GM21529 (cell line): ENCODE measurements at regions not wholly inside any gene's neighbourhood (a gene's known extent, or its start where the extent isn't known, plus 50 kb on each side); places are given as distances from the start of the nearest gene placed in this dataset.
"Not testable (repeated sequence)": the region's sequence is repeated elsewhere in the genome, so short reads cannot be mapped to it uniquely, and the experiment has no call there.

Source experiments
- ATAC-seq: cut with Tn5 transposase; IDR thresholded peaks from one replicate; pipeline ENCODE4 v1.9.1; 2021; ENCODE audit not compliant: unreplicated experiment

DNA sequence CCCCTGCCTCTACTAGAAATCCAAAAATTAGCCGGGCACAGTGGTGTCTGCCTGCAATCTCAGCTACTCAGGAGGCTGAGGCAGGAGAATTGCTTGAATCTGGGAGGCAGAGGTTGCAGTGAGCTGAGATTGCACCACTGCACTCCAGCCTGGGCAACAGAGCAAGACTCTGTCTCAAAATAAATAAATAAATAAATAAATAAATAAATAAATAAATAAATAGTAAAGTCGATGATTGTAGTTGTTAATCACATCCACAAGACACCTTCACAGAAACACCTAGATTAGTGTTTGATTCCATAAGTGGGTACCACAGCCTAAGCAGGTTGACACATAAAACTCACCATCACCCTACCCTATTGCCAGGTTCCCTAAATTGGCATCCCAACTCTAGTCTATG is 1199.0 kb downstream of the TYW1 start:
- not testable (repeated sequence) for ATAC-seq

DNA sequence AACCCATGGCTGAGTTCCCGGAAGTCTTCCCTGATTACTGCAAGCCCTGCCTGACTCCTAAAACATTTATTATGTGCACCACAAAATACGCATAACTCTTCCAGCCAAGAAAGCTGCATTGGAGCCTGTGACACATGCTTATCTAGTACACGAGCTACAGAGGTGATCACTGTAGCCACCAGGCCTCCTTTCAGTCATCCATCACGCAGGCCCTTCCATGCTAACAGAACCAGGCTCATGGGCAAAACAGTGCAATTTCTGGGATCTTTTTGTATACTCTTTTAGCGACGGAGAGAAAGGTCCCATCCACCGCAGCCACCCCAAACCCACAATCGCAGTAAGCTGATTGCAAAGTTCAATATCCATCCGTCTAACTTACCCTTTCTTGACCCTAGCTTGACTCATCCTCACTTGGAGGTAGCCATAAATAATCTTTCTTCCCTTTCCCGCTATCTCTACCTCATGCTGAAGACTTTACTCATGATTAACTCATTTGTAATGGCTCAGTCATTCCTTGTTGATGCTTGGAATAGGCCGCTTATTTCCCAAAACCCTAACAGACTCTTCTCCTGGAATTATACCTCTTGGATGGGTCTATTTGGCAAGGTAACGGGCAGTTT is 1203.5 kb downstream of the TYW1 start:
- ATAC-seq = no peak

DNA sequence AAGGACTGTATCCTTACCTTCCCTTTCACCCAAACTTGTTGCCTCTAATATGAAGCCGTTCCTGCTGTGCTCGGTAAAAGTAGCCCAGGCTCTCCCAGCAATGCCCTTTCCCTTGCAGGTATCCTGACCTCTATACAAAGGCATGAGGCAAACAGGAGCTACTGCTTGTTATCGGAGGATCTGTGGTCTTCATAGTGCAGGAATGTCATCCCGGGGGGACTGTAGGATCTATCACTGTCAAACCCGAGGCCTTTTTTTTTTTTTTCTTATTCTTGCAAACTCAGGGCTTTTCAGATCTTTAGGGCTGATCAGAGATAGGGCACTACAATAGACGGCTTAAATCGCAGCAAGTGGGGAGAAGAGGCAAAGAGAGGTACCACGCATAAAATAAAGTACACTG is 1206.6 kb downstream of the TYW1 start:
- no peak for ATAC-seq

DNA sequence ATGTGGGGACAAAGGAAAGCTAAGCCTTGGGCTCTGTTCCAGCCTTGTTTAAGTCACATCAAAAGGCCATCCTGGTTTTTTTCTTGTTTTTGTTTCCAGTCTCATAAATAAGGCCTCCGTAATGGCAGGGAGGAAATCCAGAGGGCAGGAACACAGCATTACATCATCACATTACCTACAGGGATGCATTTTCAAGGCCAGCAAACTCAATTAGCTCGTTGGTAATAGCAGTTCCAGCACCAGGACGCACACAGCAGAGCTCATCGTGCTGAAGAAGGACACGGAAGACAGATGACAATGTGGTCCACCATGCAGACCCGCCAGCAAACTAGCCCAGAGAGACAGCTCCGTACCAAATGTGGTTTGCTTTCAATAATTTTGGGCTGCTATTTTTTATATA is 1209.2 kb downstream of the TYW1 start:
- no peak for ATAC-seq

DNA sequence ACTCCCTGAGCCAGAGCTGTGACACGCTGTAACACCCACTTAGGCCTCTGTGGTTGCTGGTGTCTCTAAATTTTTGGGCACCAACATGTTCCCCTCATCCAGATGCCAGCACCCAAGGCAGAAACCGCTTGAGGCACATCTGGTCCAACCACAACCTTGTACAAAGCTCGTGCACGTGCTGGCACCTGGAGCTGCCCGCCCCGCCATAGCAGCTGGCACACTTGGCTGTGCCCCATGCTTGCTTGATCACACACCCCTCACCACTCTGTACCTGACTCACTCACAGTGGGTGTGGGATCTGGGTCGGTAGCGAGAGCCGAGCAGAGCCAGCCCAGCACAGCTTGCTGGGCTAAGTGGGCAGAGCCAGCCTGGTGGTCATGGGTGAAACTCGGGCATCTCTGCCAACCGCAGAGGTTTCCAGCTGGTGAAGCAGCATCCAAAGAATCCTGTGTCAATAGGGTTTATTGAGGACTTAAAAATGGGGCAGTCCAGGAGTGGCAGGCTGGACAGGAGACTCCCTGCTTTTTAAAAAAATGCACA is 1210.4 kb downstream of the TYW1 start:
- ATAC-seq = no peak

DNA sequence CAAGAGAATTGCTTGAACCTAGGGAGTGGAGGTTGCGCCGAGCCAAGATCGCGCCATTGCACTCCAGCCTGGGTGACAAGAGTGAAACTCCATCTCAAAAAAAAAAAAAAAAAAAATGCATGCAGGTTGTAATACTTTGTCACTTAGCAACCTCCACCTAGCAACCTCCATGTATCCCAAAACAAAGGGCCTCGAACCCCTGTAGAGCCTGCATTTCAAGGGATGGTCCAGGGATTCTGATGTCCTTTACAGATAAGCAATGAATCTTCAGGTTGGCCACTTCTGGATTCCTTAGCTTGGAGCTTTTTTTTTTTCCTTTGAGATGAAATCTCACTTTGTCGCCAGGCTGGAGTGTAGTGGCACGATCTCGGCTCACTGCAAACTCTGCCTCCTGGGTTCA is 1211.0 kb downstream of the TYW1 start:
- ATAC-seq = no peak

DNA sequence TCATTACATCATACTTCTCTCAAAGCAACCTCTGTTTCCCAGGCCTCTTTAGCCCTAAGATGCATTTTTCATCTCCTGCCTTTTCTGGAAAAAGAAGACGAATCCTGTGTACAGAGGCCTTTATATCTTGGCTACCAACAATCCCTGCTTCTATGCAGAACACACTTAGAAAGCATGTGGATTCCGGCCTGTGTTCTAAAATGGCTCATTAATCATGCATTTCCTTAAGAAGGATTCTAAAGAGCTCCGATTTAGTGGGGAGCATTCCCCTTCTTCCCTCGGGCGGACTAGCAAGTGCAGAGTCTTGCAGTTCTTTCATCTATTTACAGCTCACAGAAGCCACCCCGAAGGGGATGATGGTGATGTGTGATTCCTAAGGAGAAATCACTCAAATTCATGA is 1212.9 kb downstream of the TYW1 start:
- ATAC-seq = no peak

DNA sequence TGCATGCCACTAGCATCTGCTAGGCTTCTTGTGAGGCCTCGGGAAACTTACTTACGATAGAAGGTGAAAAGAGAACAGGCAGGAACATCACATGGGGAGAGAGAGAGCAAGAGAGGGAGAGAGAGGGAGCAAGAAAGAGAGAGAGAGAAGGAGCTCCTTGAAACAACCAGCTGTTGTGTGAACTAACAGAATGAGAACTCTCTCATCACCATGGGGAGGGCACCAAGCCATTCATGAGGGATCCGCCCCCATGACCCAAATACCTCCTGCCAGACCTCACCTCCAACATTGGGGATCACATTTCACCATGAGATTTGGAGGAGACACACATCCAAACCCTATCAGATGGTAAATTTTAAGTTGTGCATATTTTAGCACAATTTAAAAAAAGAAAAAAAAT is 1217.2 kb downstream of the TYW1 start:
- no peak for ATAC-seq

DNA sequence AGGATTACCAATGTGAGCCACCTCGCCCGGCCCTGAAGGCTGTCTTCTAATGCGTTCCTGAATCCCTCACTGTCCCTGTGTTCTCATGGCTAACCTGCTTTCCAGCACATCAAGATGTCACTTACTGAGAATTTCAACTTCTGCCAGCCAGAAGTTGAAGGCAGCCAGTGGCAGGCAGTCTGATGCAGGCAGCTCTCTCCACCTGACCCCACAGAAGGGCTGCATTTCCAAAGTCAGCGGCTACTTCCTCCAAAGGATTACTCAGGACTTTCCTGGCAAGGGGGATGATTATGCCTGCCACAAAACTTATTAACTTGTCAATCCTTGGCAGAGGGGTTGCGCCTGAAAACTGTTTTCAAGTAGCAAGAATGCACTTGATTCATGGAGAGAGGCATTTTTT is 1219.4 kb downstream of the TYW1 start:
- ATAC-seq = no peak

DNA sequence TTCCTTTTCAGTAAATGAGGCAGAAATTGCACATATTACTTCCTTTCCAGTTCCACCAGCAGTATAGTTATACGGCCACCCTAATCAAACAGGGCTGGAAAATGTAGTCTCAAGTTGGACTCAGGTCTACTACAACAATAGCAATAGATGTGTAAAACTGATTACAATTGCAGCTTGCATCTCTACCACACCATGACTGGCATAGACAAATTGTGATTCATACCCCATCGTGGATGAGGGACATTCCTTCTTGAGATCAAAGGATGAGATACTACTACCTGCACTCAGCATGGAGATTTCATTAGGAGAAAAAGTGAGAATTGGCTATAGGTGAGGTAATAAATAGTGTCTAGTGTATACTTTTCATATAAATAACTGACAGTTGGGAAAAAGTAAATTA is 1220.8 kb downstream of the TYW1 start:
- no peak for ATAC-seq

DNA sequence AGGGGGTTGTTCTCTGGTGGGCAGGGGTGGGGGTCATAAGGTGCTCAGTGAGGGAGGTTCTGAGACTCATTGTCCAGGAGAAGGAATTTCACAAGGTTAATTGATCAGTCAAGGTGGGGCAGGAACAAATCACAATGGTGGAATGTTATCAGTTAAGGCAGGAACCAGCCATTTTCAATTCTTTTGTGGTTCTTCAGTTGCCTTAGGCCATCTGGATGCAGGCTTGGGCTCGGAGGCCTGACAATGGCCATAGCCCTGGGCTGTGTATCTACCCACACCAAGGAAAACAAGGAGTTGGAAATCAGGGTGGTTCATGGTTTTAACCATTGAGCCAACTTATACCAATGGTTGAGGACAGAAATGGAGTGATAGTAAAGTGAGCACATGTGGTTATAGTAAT is 1221.8 kb downstream of the TYW1 start:
- no peak for ATAC-seq

DNA sequence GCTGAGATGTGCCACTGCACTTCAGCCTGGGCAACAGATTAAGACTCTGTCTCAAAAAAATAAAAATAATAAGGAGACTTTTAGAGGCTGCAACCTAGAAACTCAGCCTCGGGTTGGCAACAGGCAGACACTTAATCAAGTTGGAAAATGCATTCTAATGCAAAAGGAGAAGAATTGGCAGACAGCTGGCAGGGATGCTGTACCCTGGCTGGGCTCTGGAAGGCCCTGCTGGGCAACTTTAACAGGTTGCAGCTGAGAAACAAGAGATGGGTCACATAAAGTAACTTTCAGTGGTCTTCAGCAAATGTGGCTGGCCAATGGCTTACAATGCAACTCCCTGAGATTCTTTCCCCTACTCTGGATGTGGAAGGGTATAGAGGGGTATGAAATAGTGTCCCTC is 1225.7 kb downstream of the TYW1 start:
- no peak for ATAC-seq

DNA sequence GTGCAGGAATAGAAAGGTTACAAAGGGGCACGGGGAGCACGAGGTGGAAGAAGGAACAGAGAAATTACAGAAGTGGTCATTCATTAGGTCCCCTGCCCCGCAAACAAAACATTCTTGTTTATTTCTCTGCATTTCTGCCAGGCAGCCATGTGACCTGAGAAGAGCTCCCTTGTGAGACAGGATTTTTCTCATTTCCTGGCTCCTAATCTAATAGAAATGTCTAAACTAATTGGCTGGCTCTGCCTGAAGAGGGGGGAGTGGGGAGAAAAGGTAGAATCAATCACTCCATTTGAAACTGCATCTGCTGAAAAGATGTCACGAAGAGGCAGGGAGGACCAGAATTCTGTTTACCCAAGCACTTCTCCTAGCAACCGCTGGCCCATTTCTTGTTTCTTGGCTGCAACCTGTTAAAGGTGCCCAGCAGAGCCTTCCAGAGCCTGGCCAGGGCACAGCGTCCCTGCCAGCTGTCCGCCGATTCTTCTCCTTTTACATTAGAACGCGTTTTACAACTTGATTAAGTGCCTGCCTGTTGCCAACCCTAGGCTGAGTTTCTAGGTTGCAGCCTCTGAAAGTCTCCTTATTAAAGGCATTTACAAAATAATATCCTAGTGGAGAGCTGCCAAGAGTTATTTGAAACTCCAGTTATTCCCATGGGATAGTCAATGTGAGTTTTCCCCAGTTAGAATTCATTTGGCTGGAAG is 1227.6 kb downstream of the TYW1 start:
- no peak for ATAC-seq

DNA sequence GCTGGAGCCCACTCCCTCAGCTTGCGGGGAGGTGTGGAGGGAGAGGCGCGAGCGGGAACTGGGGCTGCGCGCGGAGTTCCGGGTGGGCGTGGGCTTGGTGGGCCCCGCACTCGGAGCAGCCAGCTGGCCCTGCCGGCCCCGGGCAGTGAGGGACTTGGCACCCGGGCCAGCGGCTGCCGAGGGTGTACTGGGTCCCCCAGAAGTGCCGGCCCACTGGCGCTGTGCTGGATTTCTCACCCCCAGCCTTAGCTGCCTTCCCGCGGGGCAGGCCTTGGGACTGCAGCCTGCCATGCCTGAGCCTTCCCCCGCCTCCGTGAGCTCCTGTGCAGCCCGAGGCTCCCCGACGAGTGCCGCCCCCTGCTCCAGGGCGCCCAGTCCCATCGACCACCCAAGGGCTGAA is 1234.4 kb downstream of the TYW1 start:
- not testable (repeated sequence) for ATAC-seq

DNA sequence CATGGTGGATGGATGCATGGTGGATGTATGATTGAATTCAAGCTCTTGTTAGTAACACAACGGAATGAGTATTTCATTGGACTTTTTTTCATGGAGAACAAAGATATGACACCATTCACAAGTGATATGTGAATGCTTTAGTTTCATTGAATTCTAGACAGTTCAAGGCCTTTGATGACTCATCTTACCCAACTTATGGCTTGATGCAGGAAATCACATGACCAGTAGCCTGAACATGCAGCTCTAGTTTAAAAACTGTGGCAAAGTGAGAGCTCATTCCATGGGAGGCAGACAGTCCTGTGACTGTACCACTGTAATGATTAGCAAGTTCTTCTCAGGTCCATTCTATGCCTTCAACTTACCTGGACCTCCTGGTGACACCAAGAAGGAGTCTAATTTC is 1239.3 kb downstream of the TYW1 start:
- no peak for ATAC-seq

DNA sequence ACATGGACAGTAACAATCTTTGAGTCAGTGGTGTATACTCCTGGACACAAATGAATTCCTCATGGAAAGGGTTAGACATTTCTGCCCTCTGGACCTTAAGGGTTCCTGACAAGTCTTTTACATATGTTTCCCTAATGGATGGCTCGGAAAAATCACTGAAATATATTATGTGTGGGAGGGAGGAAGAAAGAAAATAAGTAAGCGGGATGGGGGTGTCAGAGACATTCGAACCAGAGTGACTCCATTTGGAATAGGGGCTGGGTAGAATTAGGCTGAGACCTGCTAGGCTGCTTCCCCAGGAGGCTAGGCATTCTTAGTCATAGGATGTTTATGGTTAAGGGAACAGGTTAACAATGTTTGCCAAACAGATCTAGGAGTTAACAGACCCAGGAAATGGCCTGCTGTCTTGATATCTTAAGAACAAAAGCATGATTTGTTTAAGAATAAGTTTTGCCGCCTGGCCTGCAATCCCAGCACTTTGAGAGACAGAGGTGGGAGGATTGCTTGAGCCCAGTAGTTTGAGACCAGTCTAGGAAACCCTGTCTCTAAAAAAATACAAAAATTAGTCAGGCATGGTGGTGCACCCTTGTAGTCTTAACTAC is 1241.7 kb downstream of the TYW1 start:
- ATAC-seq = no peak

DNA sequence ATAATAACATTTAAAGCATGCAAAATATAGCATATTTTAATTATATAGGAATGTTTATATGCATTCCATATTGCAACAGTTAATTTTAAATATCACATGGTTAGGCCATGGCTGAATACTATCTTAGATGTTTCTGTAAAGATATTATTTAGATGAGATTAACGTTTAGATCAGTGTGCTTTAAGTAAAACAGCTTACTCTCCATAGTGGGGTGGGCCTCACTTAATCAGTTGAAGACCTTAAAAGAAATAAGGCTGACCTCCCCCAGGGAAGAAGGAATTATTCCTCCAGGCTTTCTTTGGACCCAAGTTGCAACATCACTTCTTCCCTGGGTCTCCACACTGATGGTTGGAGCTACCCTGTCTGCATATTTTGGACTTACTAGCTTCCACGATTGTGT is 1246.5 kb downstream of the TYW1 start:
- no peak for ATAC-seq

DNA sequence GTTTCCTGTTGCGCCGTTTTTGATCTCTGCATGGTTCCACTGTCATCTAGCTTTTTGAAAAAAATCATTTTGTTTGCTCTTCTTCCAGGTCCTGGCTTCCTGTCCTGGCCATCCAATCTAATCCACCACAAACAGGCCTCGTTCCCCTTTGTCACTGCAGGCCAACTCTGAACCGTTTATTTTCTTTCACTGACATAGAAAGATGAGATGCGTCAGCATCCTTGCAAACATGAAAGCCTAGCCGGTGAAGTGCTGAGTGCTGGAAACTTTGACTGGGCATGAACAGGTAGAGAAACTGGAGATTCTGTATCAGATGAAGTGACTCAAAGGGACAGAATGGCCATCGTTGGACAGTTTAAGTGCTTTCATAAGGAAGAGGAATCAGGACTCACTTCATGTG is 1247.8 kb downstream of the TYW1 start:
- no peak for ATAC-seq

DNA sequence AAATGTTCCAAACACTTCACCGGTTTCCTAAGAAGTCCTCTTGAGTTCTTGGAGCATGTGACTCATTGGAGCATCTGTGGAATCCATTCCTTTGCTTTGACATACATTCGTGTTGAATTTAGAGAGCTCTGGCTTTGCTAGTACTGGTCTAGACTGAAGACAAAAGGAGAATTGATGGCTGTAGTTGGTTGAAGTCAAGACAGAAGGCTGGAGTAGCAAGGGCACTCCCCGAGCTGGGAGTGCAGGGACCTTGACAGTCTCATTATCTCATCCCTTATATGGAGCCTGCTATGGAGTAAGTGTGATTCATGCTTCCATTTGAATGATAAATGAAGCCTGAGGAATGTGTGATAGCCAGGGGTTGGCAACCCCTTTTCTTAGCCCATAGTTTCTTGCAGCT is 1249.1 kb downstream of the TYW1 start:
- ATAC-seq = no peak

DNA sequence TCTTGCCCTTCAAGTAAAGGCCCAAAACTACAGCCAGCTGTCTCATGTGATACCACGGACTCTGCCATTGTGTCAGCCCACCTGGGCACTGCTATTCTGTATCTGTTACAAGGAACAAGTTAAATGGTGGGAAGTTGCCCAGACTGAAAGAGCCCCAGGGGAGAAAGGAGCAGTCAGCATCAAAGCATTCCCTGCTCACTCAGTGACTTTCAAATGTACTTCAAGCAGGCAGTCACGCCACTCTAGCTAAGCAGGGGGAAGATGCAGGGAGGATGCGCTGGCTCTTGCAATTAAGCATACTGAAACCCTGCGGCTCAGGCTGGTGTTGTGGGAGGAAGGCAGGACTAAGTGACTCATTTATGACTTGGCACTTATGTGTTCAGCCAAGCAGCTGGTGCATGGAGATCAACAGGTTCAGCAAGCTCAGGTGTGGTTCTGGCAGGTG is 1249.6 kb downstream of the TYW1 start:
- no peak for ATAC-seq

DNA sequence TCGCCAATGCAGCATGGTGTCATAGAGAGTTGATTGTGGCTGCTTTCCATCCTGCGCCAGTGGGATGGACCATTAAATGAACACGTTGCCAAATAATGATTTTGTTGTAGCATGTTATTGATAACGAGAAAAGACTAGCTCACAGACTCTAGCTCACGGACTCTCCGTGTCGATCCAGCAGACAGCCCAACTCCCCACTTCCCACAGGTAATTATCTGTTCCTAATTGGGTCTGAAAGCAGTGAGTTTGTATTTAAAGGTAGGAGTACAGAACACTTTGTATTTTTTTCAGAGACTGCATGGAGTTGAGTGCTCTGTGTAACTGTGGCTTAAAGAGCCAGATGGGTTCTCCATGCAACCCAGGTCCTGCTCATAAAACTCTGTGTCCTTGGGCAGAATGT is 1250.5 kb downstream of the TYW1 start:
- no peak for ATAC-seq

DNA sequence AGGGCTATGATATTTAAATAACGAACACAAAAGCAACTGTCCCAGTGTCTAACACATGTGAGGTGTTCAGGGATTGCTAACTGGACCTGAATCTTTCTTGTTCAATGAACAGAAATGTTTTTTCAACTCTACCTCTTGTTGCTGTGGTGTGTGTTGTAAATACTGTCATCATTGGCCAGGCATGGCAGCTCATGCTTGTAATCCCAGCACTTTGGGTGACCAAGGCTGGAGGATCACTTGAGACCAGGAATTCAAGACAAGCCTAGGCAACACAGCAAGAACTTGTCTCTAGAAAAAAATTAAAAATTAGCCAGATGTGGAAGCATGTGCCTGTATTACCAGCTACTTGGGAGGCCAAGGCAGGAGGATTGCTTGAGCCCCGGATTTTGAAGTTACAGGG is 1250.9 kb downstream of the TYW1 start:
- no peak for ATAC-seq
